GM21723 (cell line): ENCODE measurements at regions not wholly inside any gene's neighbourhood (a gene's known extent, or its start where the extent isn't known, plus 50 kb on each side); places are given as distances from the start of the nearest gene placed in this dataset.

ENCODE experiments used
- ATAC-seq: cut with Tn5 transposase; IDR thresholded peaks from one replicate; pipeline ENCODE4 v1.9.1; 2021; ENCODE audit warnings: mild to moderate bottlenecking, moderate library complexity; ENCODE audit not compliant: unreplicated experiment

DNA sequence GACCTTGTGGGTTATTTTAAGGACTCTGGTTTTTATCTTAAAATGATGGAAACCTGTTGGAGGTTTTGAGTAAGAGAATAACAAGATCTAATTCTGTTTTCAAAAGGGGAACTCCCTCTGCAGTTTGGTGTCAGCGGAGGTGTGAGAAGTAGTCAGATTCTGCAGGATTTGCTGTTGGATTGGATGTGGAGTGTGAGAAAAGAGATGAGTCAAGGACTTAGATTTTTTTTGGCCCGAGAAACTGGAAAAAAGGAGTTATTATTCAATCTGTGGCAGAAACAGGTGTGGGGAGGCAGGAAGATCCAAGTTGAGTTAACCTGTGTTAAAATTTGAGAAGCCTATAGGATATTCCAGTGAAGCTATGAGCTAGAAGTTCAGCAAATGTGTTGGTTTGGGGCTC, 337.2 kb upstream of the FANCL start:
- no peak for ATAC-seq

DNA sequence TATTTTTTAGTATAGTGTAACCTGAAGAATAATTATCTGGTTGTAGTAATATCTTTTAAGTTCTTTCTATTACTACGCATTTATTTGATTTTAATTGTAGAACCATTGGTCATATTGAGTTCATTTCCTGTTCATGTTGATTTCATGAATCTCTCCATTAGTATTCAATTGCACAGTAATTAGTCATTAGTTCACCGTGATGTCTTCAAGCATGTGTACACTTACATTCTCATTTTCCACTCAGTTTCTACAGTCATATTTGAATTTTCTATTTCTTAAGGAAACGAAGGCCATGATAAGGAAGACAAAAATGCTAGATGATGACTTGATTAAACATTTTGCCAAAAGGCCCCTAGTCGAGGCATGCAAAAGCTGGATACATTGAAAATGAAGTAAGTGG, 333.7 kb upstream of the FANCL start:
- no peak for ATAC-seq

DNA sequence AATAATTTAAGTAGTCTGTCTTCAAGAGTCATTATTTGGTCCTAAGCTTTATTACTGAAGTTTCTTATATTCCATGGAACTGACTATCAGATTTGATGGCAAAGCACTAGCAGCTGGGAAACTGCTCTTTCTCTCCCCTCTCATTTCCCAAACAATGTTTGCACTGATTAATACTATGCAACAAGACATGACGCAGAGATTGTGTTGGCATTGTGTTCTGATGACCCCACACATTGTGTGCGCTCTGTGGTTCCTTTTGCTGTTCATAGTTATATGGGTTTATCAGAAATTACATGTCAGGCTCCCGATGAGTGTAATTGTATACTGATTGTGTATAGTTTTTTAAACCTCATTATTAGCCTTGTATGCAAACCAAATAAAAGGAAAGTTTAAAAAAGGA, 331.6 kb upstream of the FANCL start:
- no peak for ATAC-seq

DNA sequence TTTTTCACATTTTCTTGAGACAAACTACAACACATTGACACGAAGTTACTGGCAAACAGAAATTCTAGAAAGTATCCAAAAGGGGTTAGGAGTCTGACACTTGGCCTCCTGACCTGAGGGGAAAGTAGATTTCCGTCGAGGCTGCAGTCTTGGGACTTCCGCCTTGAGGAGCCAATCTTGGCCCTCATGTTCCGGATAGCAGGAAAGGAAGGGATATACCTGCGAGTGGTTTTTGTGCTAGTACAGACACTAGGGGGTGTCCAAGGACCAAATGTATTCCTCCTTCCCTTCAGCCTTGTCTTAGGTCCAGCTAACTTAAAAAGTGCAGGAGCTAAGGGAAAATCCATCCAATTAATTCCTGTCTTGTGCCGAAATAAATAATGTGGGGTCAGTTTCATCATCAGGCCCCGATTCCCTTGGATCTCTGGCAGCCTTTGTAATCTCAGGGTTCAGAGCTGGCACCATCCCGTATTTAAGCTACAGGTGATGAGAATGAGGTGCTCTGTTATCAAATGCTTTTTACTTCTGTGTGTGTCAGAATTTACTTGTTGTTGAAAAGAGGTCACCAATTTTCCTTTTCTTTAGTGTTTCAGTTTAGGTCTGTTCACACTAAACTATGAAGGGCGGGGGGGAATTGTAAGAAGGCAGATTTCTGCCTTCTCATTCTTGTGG, 330.2 kb upstream of the FANCL start:
- peak; percentile 83 for ATAC-seq

DNA sequence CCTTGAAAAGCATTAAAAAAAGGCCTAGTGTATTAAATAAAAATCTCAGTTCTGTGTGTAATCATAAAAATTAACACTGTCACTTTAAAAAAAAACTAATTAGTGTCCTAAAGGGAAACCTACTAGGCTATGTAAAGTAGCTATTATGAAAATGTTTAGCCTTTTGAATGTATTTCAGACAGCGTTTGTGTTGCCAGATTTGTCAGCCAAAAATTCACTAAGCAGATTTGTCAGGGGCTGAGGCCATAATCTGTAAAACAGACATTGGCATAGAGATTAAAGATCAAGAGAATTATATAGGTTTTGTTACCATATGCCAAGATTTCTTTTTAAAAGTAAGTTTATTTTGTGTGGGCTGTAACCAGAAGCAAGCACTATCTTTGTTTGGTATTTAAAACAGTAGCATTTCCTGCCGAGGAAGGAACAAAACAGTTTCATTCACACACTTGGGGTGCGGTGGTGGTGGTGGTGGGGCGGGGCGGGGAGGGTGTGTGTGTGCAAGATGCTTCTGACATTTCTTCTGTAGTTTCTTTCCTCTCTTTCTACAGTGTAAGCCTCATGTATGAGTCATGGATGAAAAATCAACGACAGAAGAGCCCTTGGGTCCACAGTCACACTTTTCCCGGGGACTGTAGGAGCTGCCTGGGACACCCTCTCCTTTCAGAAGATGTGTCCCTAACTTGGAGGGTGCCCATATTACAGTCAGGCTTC, 328.5 kb upstream of the FANCL start:
- peak; percentile 44 for ATAC-seq

DNA sequence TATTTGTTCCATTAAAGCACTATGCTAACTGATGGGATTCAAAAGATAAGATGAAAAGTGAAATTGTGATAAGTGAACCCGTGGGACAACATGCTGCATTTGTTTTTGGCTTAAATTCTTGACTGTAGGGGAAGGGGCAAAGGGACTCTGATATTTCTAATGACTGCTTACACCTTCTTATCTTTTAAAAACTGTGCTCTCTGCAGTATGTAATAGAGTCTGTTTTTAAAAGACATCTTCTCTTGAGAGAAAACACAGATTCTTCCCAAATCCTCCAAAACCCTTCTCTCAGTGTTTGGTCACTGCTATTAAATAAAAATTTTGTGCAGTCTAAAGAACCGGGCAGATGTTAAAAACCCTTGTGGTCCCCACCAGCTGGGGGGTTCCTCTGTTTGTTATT, 327.8 kb upstream of the FANCL start:
- no peak for ATAC-seq

DNA sequence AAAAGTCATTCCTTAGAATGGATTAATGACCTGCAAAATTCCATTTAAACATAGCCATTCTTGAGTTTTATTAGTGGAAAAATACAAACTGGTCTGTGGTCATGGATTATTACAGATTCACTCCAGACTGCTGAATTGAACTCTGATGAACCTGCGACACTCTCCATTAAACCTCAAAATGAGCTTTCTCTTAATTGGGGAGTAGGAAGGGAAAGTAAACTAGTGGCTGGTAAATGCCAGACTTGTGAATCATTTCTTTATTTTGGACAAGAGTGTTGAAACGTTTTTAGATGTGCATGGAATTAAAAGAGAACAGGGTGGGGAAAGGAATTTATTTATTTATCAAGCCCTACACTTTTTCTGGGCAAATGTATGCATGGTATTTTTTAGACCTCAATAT, 321.2 kb upstream of the FANCL start:
- ATAC-seq = no peak

DNA sequence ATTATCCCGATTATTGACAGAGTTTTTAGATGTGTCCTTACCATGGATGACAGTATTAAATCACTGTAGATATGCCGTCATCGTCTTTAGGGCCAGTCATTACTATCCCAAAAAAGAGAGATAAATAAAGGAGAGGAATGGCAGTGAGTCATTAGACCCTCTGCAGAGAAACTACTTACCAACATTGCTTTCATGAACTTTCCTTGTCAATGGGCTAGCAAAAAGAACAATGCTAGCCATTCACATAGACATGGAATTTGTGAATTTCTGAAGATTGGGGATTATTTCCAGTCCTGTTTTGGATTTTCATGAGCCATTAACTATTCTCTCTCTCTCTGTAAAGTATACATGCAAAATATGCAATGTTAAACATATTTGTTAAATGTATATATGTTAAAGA, 319.4 kb upstream of the FANCL start:
- no peak for ATAC-seq

DNA sequence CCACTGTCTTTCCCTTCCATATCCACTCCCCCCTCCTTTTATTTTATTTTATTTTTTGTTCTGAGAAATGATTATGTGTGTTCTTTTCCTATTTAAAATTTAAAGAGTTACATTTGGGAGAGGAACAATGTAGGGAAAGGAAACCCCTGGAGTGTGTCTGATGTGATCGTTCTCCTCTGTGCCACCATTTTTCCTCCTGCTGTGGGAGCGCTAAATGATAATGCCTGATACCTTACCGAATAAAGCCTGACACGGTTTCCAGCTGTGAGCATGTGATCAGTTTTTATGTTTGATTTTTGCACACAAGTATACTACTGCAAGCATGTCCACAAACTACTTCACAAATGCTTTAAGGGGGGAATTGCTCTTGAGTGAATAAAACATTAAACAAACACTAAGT, 317.8 kb upstream of the FANCL start:
- no peak for ATAC-seq

DNA sequence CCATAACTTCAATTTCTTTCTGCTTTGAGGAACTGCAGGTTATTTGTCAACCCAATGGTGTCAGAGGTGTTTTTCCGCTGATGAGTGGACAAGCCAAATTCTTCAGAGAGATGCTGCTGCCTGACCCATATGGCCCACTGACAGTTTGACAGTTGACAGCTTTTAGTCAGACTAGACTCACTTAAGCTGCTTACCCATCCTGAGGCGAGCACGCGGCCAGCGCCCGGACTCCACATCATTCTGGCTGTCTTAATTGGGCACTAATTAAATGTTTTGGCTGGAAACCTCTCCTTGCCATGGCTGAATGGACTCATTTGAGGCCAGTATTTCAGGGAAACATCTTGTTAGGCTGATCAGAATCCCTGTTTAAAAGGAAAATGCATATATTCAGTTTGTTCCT, 316.1 kb upstream of the FANCL start:
- ATAC-seq = no peak

DNA sequence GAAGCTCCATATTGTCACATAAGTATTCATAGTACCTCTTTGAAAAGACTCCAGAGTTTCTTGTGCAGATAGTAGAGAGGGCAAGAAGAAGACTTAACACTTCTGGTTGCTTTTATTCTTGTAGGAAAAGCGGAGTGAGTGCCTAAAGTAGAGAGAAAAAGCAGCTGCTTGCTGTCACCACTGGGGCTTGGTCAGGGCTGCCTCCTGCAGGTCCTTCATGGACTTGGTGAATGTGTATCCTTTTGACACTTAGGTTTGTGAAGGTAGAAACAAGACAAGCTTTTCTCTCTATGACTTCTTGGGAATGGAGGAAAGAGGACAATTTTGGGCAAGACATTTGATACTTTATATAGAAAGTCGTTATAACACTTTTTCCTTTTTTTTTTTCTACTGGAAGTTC, 312.8 kb upstream of the FANCL start:
- no peak for ATAC-seq

DNA sequence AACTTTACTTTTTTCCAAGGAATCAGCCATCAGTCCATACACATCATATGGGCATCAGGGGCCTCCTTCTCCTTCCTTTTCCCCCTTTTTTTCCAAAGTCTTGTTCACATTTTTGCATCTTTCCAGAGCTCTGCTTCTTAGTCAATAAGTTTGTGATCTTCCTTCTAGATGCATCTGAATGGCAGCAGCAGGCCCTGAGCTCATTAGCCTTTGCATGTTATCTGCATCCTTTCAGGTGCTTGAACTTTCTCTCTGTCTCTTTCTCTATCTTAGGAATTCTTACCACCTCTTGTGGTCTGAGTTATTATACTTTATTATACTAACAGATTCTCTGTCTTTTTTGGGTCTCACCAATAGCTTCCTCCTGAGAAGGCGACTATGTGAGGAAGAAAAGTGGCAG, 312.4 kb upstream of the FANCL start:
- no peak for ATAC-seq

DNA sequence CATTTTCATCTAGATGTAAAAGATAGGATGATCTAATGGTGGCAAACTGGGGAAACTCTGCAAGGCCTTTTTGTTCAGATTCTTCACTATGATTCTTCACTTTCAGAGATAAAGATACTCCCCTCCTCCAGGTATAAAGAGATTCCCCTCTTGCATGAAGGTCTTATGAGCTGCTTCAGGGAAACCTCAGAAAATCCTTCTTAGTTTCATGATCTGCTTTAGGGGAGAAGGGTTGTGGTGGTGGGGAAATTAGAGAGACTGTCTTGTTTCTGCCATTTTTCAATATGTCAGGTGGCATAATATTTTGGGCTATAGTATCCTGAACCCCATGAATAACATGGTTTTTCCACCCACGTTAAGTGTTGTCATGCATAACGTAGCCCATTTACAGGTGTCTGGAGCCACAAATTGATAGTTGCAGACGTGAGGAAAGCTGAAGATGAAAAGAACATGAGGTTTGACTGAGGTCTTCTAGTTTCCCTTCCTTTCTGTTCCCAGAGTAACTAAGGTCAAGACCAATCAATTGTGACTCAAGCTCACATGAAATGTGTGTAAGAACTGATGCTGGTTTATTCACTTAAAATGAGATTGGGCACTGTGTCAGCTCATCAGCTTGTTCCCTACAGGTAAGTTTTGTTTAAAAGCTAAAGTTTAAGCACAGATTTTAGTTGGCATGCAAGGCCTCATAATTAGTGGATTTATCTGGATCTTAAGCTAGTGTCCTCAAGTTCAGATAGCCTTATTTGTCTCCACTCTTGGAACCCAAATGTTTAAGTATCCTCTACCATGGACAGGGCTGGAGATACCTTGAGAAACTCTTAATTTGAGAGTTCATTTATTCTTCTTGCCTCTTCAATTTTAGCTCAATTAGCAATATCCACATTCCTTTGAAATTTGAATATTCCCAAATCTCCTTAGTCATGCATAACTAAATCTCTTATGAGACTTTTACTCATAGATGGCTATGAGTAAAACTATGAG, 304.5 kb upstream of the FANCL start:
- no peak for ATAC-seq

DNA sequence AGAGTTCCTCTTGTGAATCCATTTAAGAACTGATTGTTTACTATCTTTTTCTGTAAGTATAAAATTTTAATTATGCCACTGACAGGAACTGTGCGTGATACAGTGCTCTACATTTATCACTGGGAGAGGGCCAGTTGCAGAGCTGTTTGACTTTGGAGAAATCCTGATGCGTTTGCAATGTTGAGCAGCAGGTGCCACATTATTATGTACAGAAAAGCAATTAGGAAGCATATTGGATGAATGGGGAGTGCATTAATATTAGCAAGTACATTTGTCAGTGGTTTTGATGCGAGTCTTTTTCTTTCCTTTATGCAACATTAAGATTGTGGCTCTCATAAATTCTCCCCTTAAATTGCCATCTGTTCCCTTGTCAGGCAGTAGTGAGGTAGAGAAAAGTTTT, 302.3 kb upstream of the FANCL start:
- ATAC-seq = no peak

DNA sequence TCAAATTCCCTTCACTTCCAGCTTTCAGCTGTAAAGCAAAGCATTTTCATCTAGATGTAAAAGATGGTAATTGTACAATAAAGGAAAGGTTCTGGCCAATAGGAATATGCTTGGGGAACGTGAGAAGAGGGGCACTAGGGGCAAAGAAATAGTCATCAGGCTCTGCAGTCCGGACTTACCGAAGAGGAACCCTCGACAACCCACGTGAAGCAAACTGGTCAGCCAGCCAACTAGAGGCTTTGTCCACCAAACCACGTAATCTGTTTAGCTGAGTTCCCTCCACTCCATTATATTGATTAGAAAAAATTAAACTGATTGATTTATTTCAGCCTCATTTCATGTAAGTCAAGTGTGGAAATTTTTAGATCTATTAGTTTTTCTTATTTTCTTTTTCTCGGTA, 300.4 kb upstream of the FANCL start:
- ATAC-seq = no peak

DNA sequence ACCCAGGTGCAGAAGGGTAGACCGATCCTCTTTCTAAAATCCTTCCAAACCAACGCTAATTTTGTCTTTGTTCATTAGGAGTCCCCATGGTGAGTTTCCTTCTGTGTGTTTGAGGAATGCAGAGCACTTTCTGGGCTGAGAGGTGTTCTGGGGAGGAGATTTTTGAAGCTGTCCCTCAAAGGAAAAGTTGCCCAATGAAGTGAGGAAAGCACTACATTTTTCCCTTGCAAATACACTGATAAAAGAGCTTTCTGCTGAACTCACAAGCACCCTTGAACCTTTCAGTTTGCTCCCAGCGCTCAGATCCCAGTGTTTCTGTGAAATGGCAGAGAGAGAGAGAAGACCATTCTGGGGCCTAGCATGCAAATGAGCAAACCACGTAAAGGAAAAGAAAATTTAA, 299.6 kb upstream of the FANCL start:
- no peak for ATAC-seq

DNA sequence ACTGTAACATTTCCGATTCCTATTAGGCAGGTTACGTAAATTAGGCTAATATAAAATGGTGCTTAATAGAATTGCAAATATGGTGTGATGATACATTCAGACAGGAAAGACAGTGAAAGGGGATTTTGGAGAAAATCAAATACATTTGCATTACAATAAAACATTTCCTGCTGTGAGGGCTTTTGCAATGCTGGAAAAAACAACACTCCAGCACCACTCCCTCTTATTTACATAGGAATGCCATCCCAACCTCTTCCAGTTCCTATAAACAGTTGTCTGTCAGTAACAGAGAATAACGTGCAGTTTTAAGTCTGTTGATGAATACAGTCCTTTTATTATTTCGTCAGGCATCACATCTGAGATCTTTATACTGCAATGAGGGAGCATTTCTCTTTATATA, 298.8 kb upstream of the FANCL start:
- ATAC-seq = no peak

DNA sequence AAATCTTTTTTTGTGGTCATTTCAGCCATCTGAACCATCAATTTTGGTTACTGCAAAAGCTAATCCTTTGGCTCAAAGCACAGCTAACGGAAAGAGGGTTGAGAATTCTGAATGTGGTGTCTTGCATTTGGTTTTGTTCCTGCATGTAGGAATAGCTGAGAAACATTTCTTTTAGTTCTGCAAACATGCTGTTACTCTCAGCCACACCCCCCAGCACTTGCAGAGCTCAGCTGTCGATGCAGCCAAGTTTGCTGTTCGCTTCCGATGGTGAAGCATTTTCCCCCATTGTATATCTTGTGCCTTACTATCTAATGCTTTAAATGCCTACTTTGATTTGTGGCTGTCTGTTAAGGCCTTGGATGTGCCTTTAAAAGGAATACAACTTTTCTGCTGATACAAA, 294.9 kb upstream of the FANCL start:
- ATAC-seq = no peak

DNA sequence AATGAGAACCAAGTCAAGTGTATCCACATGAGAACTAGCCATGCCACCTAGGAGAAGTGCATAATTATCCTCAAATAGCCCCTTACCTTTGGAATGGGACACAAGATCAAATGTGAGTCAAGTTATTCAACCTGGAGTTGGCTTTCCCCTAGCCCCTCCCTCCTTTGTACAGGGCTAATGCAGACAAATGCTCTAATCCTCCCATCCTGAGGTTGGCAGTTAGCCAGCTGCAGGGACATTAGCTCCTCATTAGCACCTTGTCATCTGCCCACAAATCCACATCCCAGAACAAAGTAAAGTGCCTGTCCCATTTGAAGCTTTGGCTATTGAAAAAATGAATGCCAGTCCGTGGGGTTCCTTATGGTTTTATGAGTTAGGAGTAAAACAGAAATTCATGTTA, 294.1 kb upstream of the FANCL start:
- no peak for ATAC-seq

DNA sequence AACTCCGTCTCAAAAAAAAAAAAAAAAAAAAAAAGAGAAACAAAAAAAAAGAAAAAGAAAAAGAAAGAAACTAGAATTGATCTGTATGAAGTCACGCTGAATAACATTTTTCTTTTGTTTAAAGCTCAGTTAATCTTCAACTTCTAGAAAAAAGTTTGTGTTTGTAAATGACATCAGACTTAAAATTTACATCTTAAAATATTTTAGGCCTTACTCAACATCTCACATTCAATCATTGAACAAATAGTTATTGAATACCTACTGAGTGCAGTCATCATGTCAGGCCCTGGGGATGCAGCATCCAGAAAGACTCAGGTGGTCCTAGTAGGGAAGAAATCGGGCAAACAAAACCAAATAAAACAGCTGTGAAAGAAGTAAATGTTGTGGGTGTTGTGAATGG, 292.3 kb upstream of the FANCL start:
- ATAC-seq = no peak

DNA sequence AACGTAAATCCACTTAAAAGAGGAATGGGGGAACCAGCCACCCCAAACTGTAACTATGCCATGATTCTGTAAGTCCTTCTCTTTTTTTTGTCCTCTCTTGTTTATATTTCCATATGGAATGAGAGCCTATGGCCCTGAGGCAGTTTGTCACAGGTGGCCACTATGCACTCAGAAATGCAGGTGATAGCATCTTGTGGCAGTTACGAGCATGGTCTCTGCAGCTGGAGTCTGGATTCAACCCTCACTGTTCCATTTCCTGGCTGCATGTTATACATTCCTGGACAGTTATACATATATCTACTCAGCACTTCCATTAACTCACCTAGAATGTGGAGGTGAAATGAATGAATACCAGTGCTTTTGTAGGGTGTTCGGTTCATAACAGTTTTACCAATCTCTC, 291.5 kb upstream of the FANCL start:
- ATAC-seq = no peak

DNA sequence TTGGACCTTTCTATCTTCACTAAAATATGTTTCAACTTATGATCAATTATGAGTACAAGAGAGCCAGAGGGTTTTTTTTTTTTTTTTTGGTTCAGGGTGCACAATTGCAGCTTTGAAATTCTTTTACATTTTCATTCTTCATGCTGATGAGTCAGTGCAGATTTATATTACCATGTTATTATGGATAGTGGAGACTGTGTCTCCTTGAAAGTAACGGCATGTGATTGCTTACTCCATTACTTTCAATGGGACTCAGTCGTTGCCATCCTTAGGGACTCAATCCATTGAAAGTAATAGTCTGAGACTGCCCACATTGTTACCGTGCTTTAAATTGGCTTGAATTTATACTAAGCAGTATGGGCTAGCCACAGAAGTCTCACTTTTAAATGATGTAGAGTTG, 286.5 kb upstream of the FANCL start:
- no peak for ATAC-seq
